Liver (tissue), 3 donors: ENCODE measurements at regions not wholly inside any gene's neighbourhood (a gene's known extent, or its start where the extent isn't known, plus 50 kb on each side); places are given as distances from the start of the nearest gene placed in this dataset.

Source experiments
- CTCF ChIP-seq: fragments of 150-350 bp; IDR thresholded peaks from 2 replicates; pipeline ENCODE4 v1.5.1; 2017; ENCODE audit warnings: improper control_type of control experiment, low read depth, low read length; ENCODE audit not compliant: missing input control
- FOXA2 ChIP-seq: IDR thresholded peaks from 2 replicates; pipeline ENCODE4 v1.6.1; 2016; ENCODE audit warnings: antibody characterized with exemption
- GABPA ChIP-seq, 2 donors: IDR thresholded peaks in 1 of 2; conservative IDR thresholded peaks in 1 of 2; 2 replicates each; pipeline ENCODE4 v1.6.1; 2016; ENCODE audit warnings: antibody characterized with exemption in 2 of 2, mild to moderate bottlenecking in 1 of 2, moderate library complexity in 1 of 2
- JUND ChIP-seq, 2 donors: IDR thresholded peaks; 2 replicates each; pipeline ENCODE4 v1.6.1; 2016; ENCODE audit warnings: antibody characterized with exemption in 2 of 2
- MAX ChIP-seq: IDR thresholded peaks from 2 replicates; pipeline ENCODE4 v1.6.1; 2016; ENCODE audit warnings: antibody characterized with exemption
- RAD21 ChIP-seq, 2 donors: IDR thresholded peaks; 2 replicates each; pipeline ENCODE4 v1.6.1; 2016; ENCODE audit warnings: antibody characterized with exemption in 2 of 2, mild to moderate bottlenecking in 2 of 2
- REST ChIP-seq: IDR thresholded peaks from 2 replicates; pipeline ENCODE4 v1.6.1; 2016; ENCODE audit warnings: antibody characterized with exemption, mild to moderate bottlenecking
- RXRA ChIP-seq, 2 donors: IDR thresholded peaks; 2 replicates each; pipeline ENCODE4 v1.6.1; 2017 to 2018; ENCODE audit warnings: antibody characterized with exemption in 2 of 2, mild to moderate bottlenecking in 1 of 2
- TAF1 ChIP-seq: conservative IDR thresholded peaks from 2 replicates; pipeline ENCODE4 v1.6.1; 2016; ENCODE audit warnings: antibody characterized with exemption, mild to moderate bottlenecking
- donor health status: healthy.
- donor health status: healthy.

GRCh38 chr16:17541324-17541723, 70.6 kb upstream of the XYLT1 start:
- TF ChIP-seq CTCF (no peak), RAD21 (IDR thresholded peaks at IDR 0.05) (no peak), TAF1 (no peak), REST (no peak), MAX (no peak), JUND (IDR thresholded peaks at IDR 0.05) (no peak), GABPA (IDR thresholded peaks at IDR 0.05 in 1 of 2, conservative IDR thresholded peaks at IDR 0.05 in 1 of 2) (no peak), RXRA (IDR thresholded peaks at IDR 0.05) (no peak), FOXA2 (no peak)
